Activated CD4-positive, alpha-beta memory T cell treated with anti-CD3 and anti-CD28 coated beads, Interleukin-2, amount 10 ng/mL, durations not matched to agents 7 days and 5 days (primary cell): ENCODE measurements at regions not wholly inside any gene's neighbourhood (a gene's known extent, or its start where the extent isn't known, plus 50 kb on each side); places are given as distances from the start of the nearest gene placed in this dataset.

Experiments used
- CTCF ChIA-PET: fragments of 350-600 bp; sonication (Branson Sonifier 250); formaldehyde crosslinking; loops from one replicate; lab custom pipeline; 2021; ENCODE audit warnings: antibody characterized with exemption, inconsistent platforms; lab: Charles Lee
- POLR2A ChIA-PET: fragments of 350-600 bp; sonication (Branson Sonifier 250); formaldehyde crosslinking; loops from one replicate; lab custom pipeline; 2021; ENCODE audit warnings: antibody characterized with exemption; lab: Charles Lee
- DNase-seq: peaks from one replicate; pipeline ENCODE4 v3.0.0-alpha.2; 2020
- H3K27ac Mint-ChIP-seq: one replicate; pipeline ENCODE4 v1.8.0; 2021; ENCODE audit warnings: mild to moderate bottlenecking, mixed read lengths
- H3K27me3 Mint-ChIP-seq: one replicate; pipeline ENCODE4 v1.8.0; 2021; ENCODE audit warnings: mixed read lengths
- H3K36me3 Mint-ChIP-seq: one replicate; pipeline ENCODE4 v1.8.0; 2021; ENCODE audit warnings: low read depth, mixed read lengths
- H3K4me1 Mint-ChIP-seq: one replicate; pipeline ENCODE4 v1.8.0; 2021; ENCODE audit warnings: mixed read lengths
- H3K4me3 Mint-ChIP-seq: one replicate; pipeline ENCODE4 v1.8.0; 2021; ENCODE audit warnings: mild to moderate bottlenecking, mixed read lengths
- H3K9me3 Mint-ChIP-seq: one replicate; pipeline ENCODE4 v1.8.0; 2021; ENCODE audit warnings: mixed read lengths

GRCh38 chr16:35862242-35862641, 2402.8 kb downstream of the TP53TG3F start:
- Mint-ChIP-seq H3K4me3 (no peak overlapping the region), H3K9me3 (peaks cover 31% of the 10 kb centered on the region), H3K4me1 (no peaks in the 10 kb centered on the region), H3K36me3 (no peaks in the 10 kb centered on the region), H3K27ac (no peak overlapping the region), H3K27me3 (no peaks in the 10 kb centered on the region)
- POLR2A ChIA-PET, result no interaction called here
- CTCF ChIA-PET, result no interaction called here
- DNase-seq, result no peak

GRCh38 chr16:35868630-35869029, 2409.2 kb downstream of the TP53TG3F start:
- H3K9me3 Mint-ChIP-seq, result peaks cover 21% of the 10 kb centered on the region
- no peak overlapping the region for H3K27ac Mint-ChIP-seq
- no peaks in the 10 kb centered on the region for H3K4me1 Mint-ChIP-seq
- POLR2A ChIA-PET, result no interaction called here
- no peaks in the 10 kb centered on the region for H3K36me3 Mint-ChIP-seq
- H3K27me3 Mint-ChIP-seq, result no peaks in the 10 kb centered on the region
- CTCF ChIA-PET, result no interaction called here
- H3K4me3 Mint-ChIP-seq, result no peak overlapping the region
- no peak for DNase-seq

- H3K4me3 Mint-ChIP-seq, result no peak overlapping the region
- CTCF ChIA-PET, result no interaction called here
- H3K4me1 Mint-ChIP-seq, result no peaks in the 10 kb centered on the region
- H3K9me3 Mint-ChIP-seq, result peaks cover 15% of the 10 kb centered on the region
- H3K36me3 Mint-ChIP-seq, result no peaks in the 10 kb centered on the region
- no peak overlapping the region for H3K27ac Mint-ChIP-seq
- POLR2A ChIA-PET, result no interaction called here
- no peaks in the 10 kb centered on the region for H3K27me3 Mint-ChIP-seq
- no peak for DNase-seq
Observed at GRCh38 chr16:35873472-35873871, 2414.1 kb downstream of the TP53TG3F start.

- ChIA-PET POLR2A (no interaction called here), CTCF (no interaction called here)
- H3K27ac Mint-ChIP-seq, result no peak overlapping the region
- no peaks in the 10 kb centered on the region for H3K36me3 Mint-ChIP-seq
- no peaks in the 10 kb centered on the region for H3K27me3 Mint-ChIP-seq
- no peaks in the 10 kb centered on the region for H3K4me1 Mint-ChIP-seq
- no peak for DNase-seq
- no peak overlapping the region for H3K4me3 Mint-ChIP-seq
- peaks cover 38% of the 10 kb centered on the region for H3K9me3 Mint-ChIP-seq
Observed at GRCh38 chr16:35881654-35882053, 2422.2 kb downstream of the TP53TG3F start.

- no peaks in the 10 kb centered on the region for H3K4me1 Mint-ChIP-seq
- CTCF ChIA-PET, result interaction anchor here (0.7 kb wide), 1 partner anchor 12 kb away, joined by 4 read pairs; no protein-coding TSS in a partner anchor
- no peak for DNase-seq
- no peak overlapping the region for H3K27ac Mint-ChIP-seq
- peaks cover 54% of the 10 kb centered on the region for H3K9me3 Mint-ChIP-seq
- POLR2A ChIA-PET, result no interaction called here
- no peaks in the 10 kb centered on the region for H3K36me3 Mint-ChIP-seq
- no peaks in the 10 kb centered on the region for H3K27me3 Mint-ChIP-seq
- no peak overlapping the region for H3K4me3 Mint-ChIP-seq
Observed at GRCh38 chr16:35906440-35906839, 2447.0 kb downstream of the TP53TG3F start.

- H3K36me3 Mint-ChIP-seq, result no peaks in the 10 kb centered on the region
- no peak overlapping the region for H3K4me3 Mint-ChIP-seq
- ChIA-PET CTCF (no interaction called here), POLR2A (no interaction called here)
- peaks cover 57% of the 10 kb centered on the region for H3K9me3 Mint-ChIP-seq
- no peaks in the 10 kb centered on the region for H3K4me1 Mint-ChIP-seq
- no peak for DNase-seq
- H3K27me3 Mint-ChIP-seq, result no peaks in the 10 kb centered on the region
- H3K27ac Mint-ChIP-seq, result no peak overlapping the region
Observed at GRCh38 chr16:35908152-35908551, 2448.7 kb downstream of the TP53TG3F start.

GRCh38 chr16:35908942-35909341, 2449.5 kb downstream of the TP53TG3F start:
- Mint-ChIP-seq H3K27me3 (no peaks in the 10 kb centered on the region), H3K4me3 (no peak overlapping the region), H3K9me3 (peaks cover 58% of the 10 kb centered on the region), H3K27ac (no peak overlapping the region), H3K36me3 (no peaks in the 10 kb centered on the region), H3K4me1 (no peaks in the 10 kb centered on the region)
- DNase-seq, result no peak
- POLR2A ChIA-PET, result no interaction called here
- CTCF ChIA-PET, result no interaction called here

GRCh38 chr16:35909351-35909954, 2450.0 kb downstream of the TP53TG3F start:
- peaks cover 54% of the 10 kb centered on the region for H3K9me3 Mint-ChIP-seq

GRCh38 chr16:35910409-35910808, 2451.0 kb downstream of the TP53TG3F start:
- H3K4me1 Mint-ChIP-seq, result no peaks in the 10 kb centered on the region
- no peak for DNase-seq
- H3K36me3 Mint-ChIP-seq, result no peaks in the 10 kb centered on the region
- H3K27me3 Mint-ChIP-seq, result no peaks in the 10 kb centered on the region
- no peak overlapping the region for H3K4me3 Mint-ChIP-seq
- CTCF ChIA-PET, result no interaction called here
- H3K9me3 Mint-ChIP-seq, result peaks cover 48% of the 10 kb centered on the region
- POLR2A ChIA-PET, result no interaction called here
- no peak overlapping the region for H3K27ac Mint-ChIP-seq

More at GRCh38 chr16:35909351-35909954, 2450.0 kb downstream of the TP53TG3F start:
- POLR2A ChIA-PET, result no interaction called here
- no peaks in the 10 kb centered on the region for H3K4me1 Mint-ChIP-seq
- no peak overlapping the region for H3K27ac Mint-ChIP-seq
- no peak for DNase-seq
- CTCF ChIA-PET, result no interaction called here
- H3K36me3 Mint-ChIP-seq, result no peaks in the 10 kb centered on the region
- no peaks in the 10 kb centered on the region for H3K27me3 Mint-ChIP-seq
- H3K4me3 Mint-ChIP-seq, result no peak overlapping the region

GRCh38 chr16:35911899-35912298, 2452.5 kb downstream of the TP53TG3F start:
- peaks cover 35% of the 10 kb centered on the region for H3K9me3 Mint-ChIP-seq
- no peaks in the 10 kb centered on the region for H3K27me3 Mint-ChIP-seq
- DNase-seq, result no peak
- no peak overlapping the region for H3K4me3 Mint-ChIP-seq
- ChIA-PET CTCF (no interaction called here), POLR2A (no interaction called here)
- H3K36me3 Mint-ChIP-seq, result no peaks in the 10 kb centered on the region
- H3K4me1 Mint-ChIP-seq, result no peaks in the 10 kb centered on the region
- H3K27ac Mint-ChIP-seq, result no peak overlapping the region

- H3K36me3 Mint-ChIP-seq, result no peaks in the 10 kb centered on the region
- ChIA-PET CTCF (no interaction called here), POLR2A (no interaction called here)
- no peak overlapping the region for H3K4me3 Mint-ChIP-seq
- no peak overlapping the region for H3K27ac Mint-ChIP-seq
- no peaks in the 10 kb centered on the region for H3K4me1 Mint-ChIP-seq
- peaks cover 12% of the 10 kb centered on the region for H3K9me3 Mint-ChIP-seq
- no peaks in the 10 kb centered on the region for H3K27me3 Mint-ChIP-seq
- no peak for DNase-seq
Observed at GRCh38 chr16:35931722-35932121, 2472.3 kb downstream of the TP53TG3F start.
